ENCODE measurements at regions not wholly inside any gene's neighbourhood (a gene's known extent, or its start where the extent isn't known, plus 50 kb on each side); places are given as distances from the start of the nearest gene placed in this dataset.

DNA sequence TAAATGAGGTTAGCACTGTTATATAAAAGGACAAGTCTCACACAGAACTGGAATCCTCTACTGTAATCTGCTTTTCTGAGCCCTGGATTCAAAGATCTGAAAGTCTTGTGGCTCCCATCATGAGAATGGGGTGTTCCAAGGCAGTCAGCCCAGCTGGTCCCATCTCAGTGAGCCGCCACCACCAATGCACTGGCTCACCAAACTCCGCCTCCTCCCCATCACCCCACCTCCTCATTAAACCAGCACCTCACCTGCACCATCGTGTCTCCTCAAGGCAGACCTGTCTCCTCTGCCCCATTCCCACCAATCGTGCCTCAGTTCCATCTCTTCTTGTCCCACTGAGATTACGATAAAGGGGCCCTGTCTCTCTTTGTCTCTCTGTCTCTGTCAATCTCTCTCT is 166.7 kb downstream of the USP12 start:
- no TSS peak for BruUV-seq (replicated peaks)
- TF ChIP-seq EGR1 (IDR thresholded peaks at IDR 0.05; ENCODE audit: low read depth) (no peak), CBX3 (IDR thresholded peaks at IDR 0.05; ENCODE audit: low read depth) (no peak), TCF7L2 (IDR thresholded peaks at IDR 0.05; ENCODE audit: borderline replicate concordance, extremely low read depth, insufficient read depth, insufficient read length) (no peak), SIN3A (IDR thresholded peaks at IDR 0.05; ENCODE audit: low read depth) (no peak), RAD21 (IDR thresholded peaks at IDR 0.05; ENCODE audit: low read depth) (no peak), FOSL1 (IDR thresholded peaks at IDR 0.05; ENCODE audit: low read depth) (no peak), POLR2A (IDR thresholded peaks at IDR 0.05; ENCODE audit: borderline replicate concordance, extremely low read depth, insufficient read depth, insufficient read length) (no peak), EZH2 (IDR thresholded peaks at IDR 0.05) (no peak), SP1 (IDR thresholded peaks at IDR 0.05; ENCODE audit: low read depth) (no peak), YY1 (IDR thresholded peaks at IDR 0.05; ENCODE audit: extremely low read depth, insufficient replicate concordance, low read depth, low read length) (no peak), CEBPB (IDR thresholded peaks at IDR 0.05; ENCODE audit: low read depth) (no peak), ZNF274 (IDR thresholded peaks at IDR 0.05; ENCODE audit: low read depth, low read length) (no peak), EZH2phosphoT487 (IDR thresholded peaks at IDR 0.05; ENCODE audit: borderline replicate concordance) (no peak)
- TF ChIP-seq, protein P1, sequence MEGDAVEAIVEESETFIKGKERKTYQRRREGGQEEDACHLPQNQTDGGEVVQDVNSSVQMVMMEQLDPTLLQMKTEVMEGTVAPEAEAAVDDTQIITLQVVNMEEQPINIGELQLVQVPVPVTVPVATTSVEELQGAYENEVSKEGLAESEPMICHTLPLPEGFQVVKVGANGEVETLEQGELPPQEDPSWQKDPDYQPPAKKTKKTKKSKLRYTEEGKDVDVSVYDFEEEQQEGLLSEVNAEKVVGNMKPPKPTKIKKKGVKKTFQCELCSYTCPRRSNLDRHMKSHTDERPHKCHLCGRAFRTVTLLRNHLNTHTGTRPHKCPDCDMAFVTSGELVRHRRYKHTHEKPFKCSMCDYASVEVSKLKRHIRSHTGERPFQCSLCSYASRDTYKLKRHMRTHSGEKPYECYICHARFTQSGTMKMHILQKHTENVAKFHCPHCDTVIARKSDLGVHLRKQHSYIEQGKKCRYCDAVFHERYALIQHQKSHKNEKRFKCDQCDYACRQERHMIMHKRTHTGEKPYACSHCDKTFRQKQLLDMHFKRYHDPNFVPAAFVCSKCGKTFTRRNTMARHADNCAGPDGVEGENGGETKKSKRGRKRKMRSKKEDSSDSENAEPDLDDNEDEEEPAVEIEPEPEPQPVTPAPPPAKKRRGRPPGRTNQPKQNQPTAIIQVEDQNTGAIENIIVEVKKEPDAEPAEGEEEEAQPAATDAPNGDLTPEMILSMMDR (IDR thresholded peaks at IDR 0.05 in 2 of 3, conservative IDR thresholded peaks at IDR 0.05 in 1 of 3; ENCODE audit: borderline replicate concordance in 1 of 3, insufficient read depth in 1 of 3, low read depth in 2 of 3, low read length in 2 of 3) = no peak
- TF ChIP-seq, protein P2, sequence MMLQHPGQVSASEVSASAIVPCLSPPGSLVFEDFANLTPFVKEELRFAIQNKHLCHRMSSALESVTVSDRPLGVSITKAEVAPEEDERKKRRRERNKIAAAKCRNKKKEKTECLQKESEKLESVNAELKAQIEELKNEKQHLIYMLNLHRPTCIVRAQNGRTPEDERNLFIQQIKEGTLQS (IDR thresholded peaks at IDR 0.05) = no peak
- TF ChIP-seq, protein P3, sequence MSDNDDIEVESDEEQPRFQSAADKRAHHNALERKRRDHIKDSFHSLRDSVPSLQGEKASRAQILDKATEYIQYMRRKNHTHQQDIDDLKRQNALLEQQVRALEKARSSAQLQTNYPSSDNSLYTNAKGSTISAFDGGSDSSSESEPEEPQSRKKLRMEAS (IDR thresholded peaks at IDR 0.05) = no peak
- TF ChIP-seq, protein P4, sequence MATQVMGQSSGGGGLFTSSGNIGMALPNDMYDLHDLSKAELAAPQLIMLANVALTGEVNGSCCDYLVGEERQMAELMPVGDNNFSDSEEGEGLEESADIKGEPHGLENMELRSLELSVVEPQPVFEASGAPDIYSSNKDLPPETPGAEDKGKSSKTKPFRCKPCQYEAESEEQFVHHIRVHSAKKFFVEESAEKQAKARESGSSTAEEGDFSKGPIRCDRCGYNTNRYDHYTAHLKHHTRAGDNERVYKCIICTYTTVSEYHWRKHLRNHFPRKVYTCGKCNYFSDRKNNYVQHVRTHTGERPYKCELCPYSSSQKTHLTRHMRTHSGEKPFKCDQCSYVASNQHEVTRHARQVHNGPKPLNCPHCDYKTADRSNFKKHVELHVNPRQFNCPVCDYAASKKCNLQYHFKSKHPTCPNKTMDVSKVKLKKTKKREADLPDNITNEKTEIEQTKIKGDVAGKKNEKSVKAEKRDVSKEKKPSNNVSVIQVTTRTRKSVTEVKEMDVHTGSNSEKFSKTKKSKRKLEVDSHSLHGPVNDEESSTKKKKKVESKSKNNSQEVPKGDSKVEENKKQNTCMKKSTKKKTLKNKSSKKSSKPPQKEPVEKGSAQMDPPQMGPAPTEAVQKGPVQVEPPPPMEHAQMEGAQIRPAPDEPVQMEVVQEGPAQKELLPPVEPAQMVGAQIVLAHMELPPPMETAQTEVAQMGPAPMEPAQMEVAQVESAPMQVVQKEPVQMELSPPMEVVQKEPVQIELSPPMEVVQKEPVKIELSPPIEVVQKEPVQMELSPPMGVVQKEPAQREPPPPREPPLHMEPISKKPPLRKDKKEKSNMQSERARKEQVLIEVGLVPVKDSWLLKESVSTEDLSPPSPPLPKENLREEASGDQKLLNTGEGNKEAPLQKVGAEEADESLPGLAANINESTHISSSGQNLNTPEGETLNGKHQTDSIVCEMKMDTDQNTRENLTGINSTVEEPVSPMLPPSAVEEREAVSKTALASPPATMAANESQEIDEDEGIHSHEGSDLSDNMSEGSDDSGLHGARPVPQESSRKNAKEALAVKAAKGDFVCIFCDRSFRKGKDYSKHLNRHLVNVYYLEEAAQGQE (IDR thresholded peaks at IDR 0.05; ENCODE audit: low read depth) = no peak
- H3K4me2 ChIP-seq (ENCODE audit: low read length) = no peak overlapping the region
- no peak for DNase-seq (ENCODE audit: low read depth, low spot score)
- H3K4me3 ChIP-seq (replicated peaks in 1 of 2; ENCODE audit: low read depth in 1 of 2, low read length in 2 of 2) = no peak overlapping the region
- RAD21 ChIA-PET (ENCODE audit: low non-redundant PET in 1 of 2, low total read pairs in 2 of 2, uncharacterized antibody in 2 of 2, unreplicated experiment in 2 of 2) = interaction anchor here in 1 of 2 experiments (0.7 kb wide), 1 partner anchor 97 kb away, joined by 3 read pairs; no protein-coding TSS in a partner anchor
- no peaks in the 10 kb centered on the region for H3K79me2 ChIP-seq (ENCODE audit: insufficient read depth, low read length)
- POLR2A ChIA-PET = no interaction called here
- CTCF ChIA-PET = no interaction called here
- H3K9me2 ChIP-seq (ENCODE audit: insufficient read depth) = no peaks in the 10 kb centered on the region
- H3K9ac ChIP-seq (ENCODE audit: low read length) = no peak overlapping the region
- no peaks in the 10 kb centered on the region for H3K27me3 ChIP-seq (ENCODE audit: insufficient read depth, low read length)
- H3K4me1 ChIP-seq (ENCODE audit: control insufficient read depth in 1 of 2, insufficient read depth in 2 of 2, low read length in 2 of 2) = peaks cover 9 to 21% of the 10 kb centered on the region in 2 experiments
- no peaks in the 10 kb centered on the region for H4K20me1 ChIP-seq (ENCODE audit: insufficient read depth)
- no peak overlapping the region for H3K27ac ChIP-seq (ENCODE audit: low read depth, low read length)
- no peaks in the 10 kb centered on the region for H3K9me3 ChIP-seq (ENCODE audit: control insufficient read depth in 1 of 2, insufficient read depth in 1 of 2, low read depth in 1 of 2, low read length in 2 of 2)
- intact Hi-C loops (cut with micrococcal nuclease) = no loop called here
- no peak overlapping the region for H2AFZ ChIP-seq (ENCODE audit: low read depth, low read length, poor library complexity, severe bottlenecking)
- H3K36me3 ChIP-seq (ENCODE audit: control insufficient read depth in 1 of 2, insufficient read depth in 2 of 2, low read length in 2 of 2) = no peaks in the 10 kb centered on the region
- no peak for ATAC-seq
